SK-N-MC (cell line): ENCODE measurements at regions not wholly inside any gene's neighbourhood (a gene's known extent, or its start where the extent isn't known, plus 50 kb on each side); places are given as distances from the start of the nearest gene placed in this dataset.

Experiments used
- EZH2 ChIP-seq: fragments of 200-600 bp; sonication (generic); IDR thresholded peaks from one replicate; pipeline ENCODE4 v1.6.1; 2017; ENCODE audit warnings: antibody characterized with exemption
- POLR2AphosphoS5 ChIP-seq: IDR thresholded peaks from 2 replicates; pipeline ENCODE4 v1.6.1; 2012; ENCODE audit warnings: mild to moderate bottlenecking, low read depth, low read length, borderline replicate concordance

GRCh38 chr13:110826861-110827672 is 87.8 kb downstream of the ANKRD10 start:
- TF ChIP-seq POLR2AphosphoS5 (no peak), EZH2 (no peak)
